Liver (tissue), 8 donors: ENCODE measurements at regions not wholly inside any gene's neighbourhood (a gene's known extent, or its start where the extent isn't known, plus 50 kb on each side); places are given as distances from the start of the nearest gene placed in this dataset.

Experiments used
- DNase-seq: peaks from one replicate; pipeline ENCODE4 v3.0.0-alpha.2; 2017; ENCODE audit warnings: low spot score
- H3K27ac ChIP-seq, 2 donors: one replicate each; pipeline ENCODE4 v1.7.0; 2013; ENCODE audit warnings: inconsistent platforms in 2 of 2, low read length in 2 of 2, control low read depth in 1 of 2, low read depth in 1 of 2, mild to moderate bottlenecking in 1 of 2
- H3K27me3 ChIP-seq, 4 donors: one replicate each; pipeline versions ENCODE4 v1.6.1 to v1.7.0; 2013; ENCODE audit warnings: low read length in 3 of 4, inconsistent platforms in 1 of 4, mild to moderate bottlenecking in 1 of 4, moderate library complexity in 1 of 4; ENCODE audit not compliant: control insufficient read depth in 4 of 4, insufficient read depth in 4 of 4
- H3K36me3 ChIP-seq, 4 donors: one replicate each; pipeline versions ENCODE4 v1.6.1 to v1.7.0; 2013; ENCODE audit warnings: low read length in 3 of 4, mild to moderate bottlenecking in 3 of 4, low read depth in 1 of 4, moderate library complexity in 1 of 4; ENCODE audit not compliant: control insufficient read depth in 4 of 4, insufficient read depth in 3 of 4
- H3K4me1 ChIP-seq, 4 donors: one replicate each; pipeline versions ENCODE4 v1.6.1 to v1.7.0; 2013; ENCODE audit warnings: low read length in 3 of 4, mild to moderate bottlenecking in 3 of 4, moderate library complexity in 1 of 4; ENCODE audit not compliant: control insufficient read depth in 4 of 4, insufficient read depth in 4 of 4
- H3K4me3 ChIP-seq, 3 donors: one replicate each; pipeline versions ENCODE4 v1.6.1 to v1.7.0; 2013; ENCODE audit warnings: low read length in 3 of 3, control low read depth in 1 of 3, low read depth in 1 of 3, mild to moderate bottlenecking in 1 of 3
- H3K9ac ChIP-seq, 2 donors: one replicate each; pipeline ENCODE4 v1.7.0; 2013; ENCODE audit warnings: low read length in 2 of 2, mild to moderate bottlenecking in 2 of 2, moderate library complexity in 2 of 2, control low read depth in 1 of 2, low read depth in 1 of 2
- H3K9me3 ChIP-seq, 4 donors: one replicate each; pipeline versions ENCODE4 v1.6.1 to v1.7.0; 2013; ENCODE audit warnings: low read length in 3 of 4; ENCODE audit not compliant: control insufficient read depth in 4 of 4
- ATF3 ChIP-seq: IDR thresholded peaks from 2 replicates; pipeline ENCODE4 v1.6.1; 2016; ENCODE audit warnings: antibody characterized with exemption
- CTCF ChIP-seq: fragments of 150-350 bp; IDR thresholded peaks from 2 replicates; pipeline ENCODE4 v1.5.1; 2017; ENCODE audit warnings: improper control_type of control experiment, low read depth, low read length; ENCODE audit not compliant: missing input control
- EGR1 ChIP-seq, 2 donors: IDR thresholded peaks; 2 replicates each; pipeline ENCODE4 v1.6.1; 2016 to 2018; ENCODE audit warnings: antibody characterized with exemption in 2 of 2, low read depth in 2 of 2
- FOXA1 ChIP-seq: IDR thresholded peaks from 2 replicates; pipeline ENCODE4 v1.6.1; 2016; ENCODE audit warnings: antibody characterized with exemption
- FOXA2 ChIP-seq: IDR thresholded peaks from 2 replicates; pipeline ENCODE4 v1.6.1; 2016; ENCODE audit warnings: antibody characterized with exemption
- GABPA ChIP-seq, 2 donors: IDR thresholded peaks in 1 of 2; conservative IDR thresholded peaks in 1 of 2; 2 replicates each; pipeline ENCODE4 v1.6.1; 2016; ENCODE audit warnings: antibody characterized with exemption in 2 of 2, mild to moderate bottlenecking in 1 of 2, moderate library complexity in 1 of 2
- HNF4A ChIP-seq, 2 donors: conservative IDR thresholded peaks; 2 replicates each; pipeline ENCODE4 v1.6.1; 2016; ENCODE audit warnings: antibody characterized with exemption in 2 of 2, mild to moderate bottlenecking in 2 of 2
- HNF4G ChIP-seq: IDR thresholded peaks from 2 replicates; pipeline ENCODE4 v1.6.1; 2016; ENCODE audit warnings: antibody characterized with exemption
- MAX ChIP-seq: IDR thresholded peaks from 2 replicates; pipeline ENCODE4 v1.6.1; 2016; ENCODE audit warnings: antibody characterized with exemption
- NR2F2 ChIP-seq: IDR thresholded peaks from 2 replicates; pipeline ENCODE4 v1.6.1; 2016; ENCODE audit warnings: antibody characterized with exemption
- RAD21 ChIP-seq, 2 donors: IDR thresholded peaks; 2 replicates each; pipeline ENCODE4 v1.6.1; 2016; ENCODE audit warnings: antibody characterized with exemption in 2 of 2, mild to moderate bottlenecking in 2 of 2
- REST ChIP-seq: IDR thresholded peaks from 2 replicates; pipeline ENCODE4 v1.6.1; 2016; ENCODE audit warnings: antibody characterized with exemption, mild to moderate bottlenecking
- RXRA ChIP-seq, 2 donors: IDR thresholded peaks; 2 replicates each; pipeline ENCODE4 v1.6.1; 2017 to 2018; ENCODE audit warnings: antibody characterized with exemption in 2 of 2, mild to moderate bottlenecking in 1 of 2
- SP1 ChIP-seq: IDR thresholded peaks from 2 replicates; pipeline ENCODE4 v1.6.1; 2018; ENCODE audit warnings: antibody characterized with exemption, mild to moderate bottlenecking
- TAF1 ChIP-seq: conservative IDR thresholded peaks from 2 replicates; pipeline ENCODE4 v1.6.1; 2016; ENCODE audit warnings: antibody characterized with exemption, mild to moderate bottlenecking
- ZBTB33 ChIP-seq: IDR thresholded peaks from 2 replicates; pipeline ENCODE4 v1.6.1; 2016; ENCODE audit warnings: antibody characterized with exemption
- WGBS: extraction: QIAGEN DNeasy Blood & Tissue Kit; methylation state at CpG from one replicate; pipeline ENCODE4 v1.1.7; 2013; 5-methylcytosine and 5-hydroxymethylcytosine counted together
- donor health status: healthy.
- donor health status: healthy.
- donor health status: healthy.
- donor health status: healthy.
- donor health status: healthy.

- Histone ChIP-seq H3K27me3 (peaks cover 0 to 3% (median 0%) of the 10 kb centered on the region in 4 donors), H3K9ac (no peak overlapping the region), H3K4me3 (no peak overlapping the region), H3K27ac (no peak overlapping the region), H3K36me3 (no peaks in the 10 kb centered on the region), H3K4me1 (no peaks in the 10 kb centered on the region), H3K9me3 (no peaks in the 10 kb centered on the region)
- WGBS: 66% methylated on average over 7 of the region's 7 CpGs
- no peak for DNase-seq
- TF ChIP-seq REST (no peak), SP1 (no peak), RXRA (IDR thresholded peaks at IDR 0.05) (no peak), FOXA2 (no peak)
These were observed 809.1 kb downstream of the BCL11B start for GRCh38 chr14:98462908-98463307.

GRCh38 chr14:98466807-98467206, 805.2 kb downstream of the BCL11B start:
- H3K36me3 ChIP-seq: no peaks in the 10 kb centered on the region
- peaks cover 0 to 3% (median 0%) of the 10 kb centered on the region in 4 donors for H3K27me3 ChIP-seq
- no peak for DNase-seq
- H3K9me3 ChIP-seq: peaks cover 0 to 5% (median 0%) of the 10 kb centered on the region in 4 donors
- no peak overlapping the region for H3K9ac ChIP-seq
- H3K27ac ChIP-seq: no peak overlapping the region
- 68% methylated on average over 7 of the region's 7 CpGs for WGBS
- H3K4me1 ChIP-seq: no peaks in the 10 kb centered on the region
- no peak overlapping the region for H3K4me3 ChIP-seq
- TF ChIP-seq RAD21 (IDR thresholded peaks at IDR 0.05) (no peak), GABPA (IDR thresholded peaks at IDR 0.05 in 1 of 2, conservative IDR thresholded peaks at IDR 0.05 in 1 of 2) (no peak), FOXA2 (no peak), ZBTB33 (no peak)

GRCh38 chr14:98470663-98471062, 801.3 kb downstream of the BCL11B start:
- no peak for DNase-seq
- WGBS: 64% methylated on average over 4 of the region's 4 CpGs
- Histone ChIP-seq H3K9me3 (peaks cover 0 to 5% (median 0%) of the 10 kb centered on the region in 4 donors), H3K27me3 (peaks cover 0 to 4% (median 1%) of the 10 kb centered on the region in 4 donors), H3K9ac (no peak overlapping the region), H3K4me1 (no peaks in the 10 kb centered on the region), H3K4me3 (no peak overlapping the region), H3K27ac (no peak overlapping the region), H3K36me3 (no peaks in the 10 kb centered on the region)
- TF ChIP-seq ZBTB33: no peak
- no peak for TF ChIP-seq FOXA2
- TF ChIP-seq RAD21 (IDR thresholded peaks at IDR 0.05): no peak
- TF ChIP-seq HNF4A (conservative IDR thresholded peaks at IDR 0.05): no peak
- no peak for TF ChIP-seq MAX
- no peak for TF ChIP-seq FOXA1
- TF ChIP-seq EGR1 (IDR thresholded peaks at IDR 0.05; ENCODE audit: low read depth in 2 of 2): no peak
- TF ChIP-seq NR2F2: no peak
- TF ChIP-seq TAF1: no peak
- TF ChIP-seq ATF3: no peak
- TF ChIP-seq GABPA (IDR thresholded peaks at IDR 0.05 in 1 of 2, conservative IDR thresholded peaks at IDR 0.05 in 1 of 2): no peak
- no peak for TF ChIP-seq SP1
- no peak for TF ChIP-seq HNF4G
- TF ChIP-seq RXRA (IDR thresholded peaks at IDR 0.05): no peak
- no peak for TF ChIP-seq CTCF
